HG02623 (cell line): ENCODE measurements at regions not wholly inside any gene's neighbourhood (a gene's known extent, or its start where the extent isn't known, plus 50 kb on each side); places are given as distances from the start of the nearest gene placed in this dataset.

ENCODE experiments used
- ATAC-seq: cut with Tn5 transposase; IDR thresholded peaks from one replicate; pipeline ENCODE4 v1.9.1; 2021; ENCODE audit warnings: moderate library complexity; ENCODE audit not compliant: unreplicated experiment

DNA sequence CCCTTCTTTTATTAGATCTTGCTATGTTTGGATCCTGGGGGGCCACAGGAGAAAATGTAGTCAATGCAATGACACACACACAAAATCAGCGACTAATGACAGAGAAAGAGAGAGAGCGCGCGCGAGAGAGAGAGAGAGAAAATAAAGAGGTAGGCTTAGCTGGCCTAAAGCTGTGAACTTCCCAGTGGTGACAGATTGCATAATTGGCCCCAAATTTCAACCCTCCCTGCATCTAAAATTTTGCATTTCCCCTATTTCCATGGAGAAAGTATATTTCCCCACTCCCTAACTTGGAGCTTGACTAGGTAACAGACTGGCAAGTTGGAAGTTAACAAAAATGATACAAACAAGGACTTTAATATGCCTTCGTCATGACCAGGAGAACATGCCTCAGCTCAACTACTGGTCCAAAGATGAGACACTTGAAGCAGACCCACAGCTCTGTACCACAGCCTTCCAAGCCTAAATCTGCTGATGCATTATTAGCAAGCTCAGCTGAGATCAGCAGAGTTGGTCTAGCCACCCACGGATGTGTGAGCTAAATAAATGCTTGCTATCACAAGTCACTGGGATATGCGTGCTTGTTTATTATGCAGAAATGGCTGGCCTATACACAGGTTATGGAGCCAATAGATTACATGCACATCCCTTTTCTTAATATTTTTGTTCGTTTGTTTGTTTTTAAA lies 118.1 kb upstream of the PRDM1 start:
- no peak for ATAC-seq

DNA sequence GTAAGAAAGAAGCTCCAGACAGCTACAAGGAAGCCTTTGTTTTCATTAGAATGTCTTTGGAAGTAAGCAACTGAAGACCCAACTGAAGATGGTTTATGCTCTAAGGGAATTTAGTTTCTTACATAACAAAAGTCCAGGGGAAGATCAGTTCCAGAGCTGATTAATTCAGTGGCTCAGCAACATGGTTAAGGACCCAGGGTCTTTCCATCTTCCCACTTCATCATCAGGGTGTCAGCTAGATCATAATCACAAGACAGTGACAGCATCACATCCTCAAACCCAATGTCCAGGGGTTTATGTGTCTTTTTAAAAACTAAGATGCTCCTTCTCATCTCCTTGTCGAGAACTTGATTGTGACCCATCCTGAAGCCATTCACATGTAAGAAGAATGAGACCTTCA lies 119.7 kb upstream of the PRDM1 start:
- ATAC-seq, result no peak

DNA sequence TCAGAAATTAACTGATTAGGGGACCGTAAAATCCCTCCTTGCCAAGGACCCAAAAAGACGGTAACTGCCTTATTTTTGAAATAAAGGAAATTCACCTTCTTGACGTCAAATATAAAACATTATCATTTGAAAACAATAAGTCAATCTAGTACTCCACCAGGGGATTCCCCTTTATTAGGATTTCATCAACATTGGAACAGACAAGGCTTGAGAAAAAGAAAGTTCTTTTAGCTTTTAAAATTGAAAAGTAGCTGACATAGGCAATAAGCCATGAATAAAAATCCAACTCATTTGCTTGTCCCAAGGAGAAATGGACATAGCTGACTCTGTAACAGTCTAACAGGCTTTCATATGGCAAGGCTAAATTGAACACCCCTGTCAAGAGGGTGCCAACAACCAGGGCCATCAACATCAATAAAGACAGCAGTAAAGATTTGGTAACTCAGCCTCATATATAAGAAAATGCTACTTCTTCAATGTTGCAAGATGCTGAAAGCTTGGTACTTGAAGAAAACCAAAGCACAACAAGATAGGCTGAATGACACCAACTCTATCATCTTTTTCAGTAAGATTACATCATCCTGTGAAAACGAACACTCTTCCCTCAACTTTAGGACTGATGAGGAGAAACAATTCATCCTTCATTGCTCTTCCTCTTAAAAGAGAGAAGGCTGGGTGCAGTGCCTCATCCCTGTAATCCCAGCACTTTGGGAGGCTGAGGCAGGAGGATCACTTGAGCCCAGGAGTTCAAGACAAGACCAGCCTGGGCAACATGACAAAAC lies 121.0 kb upstream of the PRDM1 start:
- no peak for ATAC-seq

DNA sequence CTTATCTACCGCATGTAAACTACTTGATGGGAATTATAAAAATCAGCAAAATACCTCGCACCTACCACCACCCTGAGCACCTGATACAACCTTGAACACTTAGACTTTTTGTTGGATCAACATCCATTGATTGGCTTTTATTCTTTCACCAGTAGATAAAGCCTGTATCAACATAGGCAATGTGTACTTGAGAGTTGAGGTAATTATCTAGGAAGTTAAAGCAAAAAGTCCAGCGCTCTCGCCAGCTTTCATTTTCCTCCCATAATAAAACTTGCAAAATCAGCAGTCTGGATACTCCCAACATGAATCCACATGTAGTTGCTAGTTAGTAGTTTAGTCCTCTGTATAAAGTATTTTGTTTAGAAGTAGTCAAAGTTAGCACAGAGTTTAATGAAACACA lies 132.0 kb upstream of the PRDM1 start:
- ATAC-seq, result no peak

DNA sequence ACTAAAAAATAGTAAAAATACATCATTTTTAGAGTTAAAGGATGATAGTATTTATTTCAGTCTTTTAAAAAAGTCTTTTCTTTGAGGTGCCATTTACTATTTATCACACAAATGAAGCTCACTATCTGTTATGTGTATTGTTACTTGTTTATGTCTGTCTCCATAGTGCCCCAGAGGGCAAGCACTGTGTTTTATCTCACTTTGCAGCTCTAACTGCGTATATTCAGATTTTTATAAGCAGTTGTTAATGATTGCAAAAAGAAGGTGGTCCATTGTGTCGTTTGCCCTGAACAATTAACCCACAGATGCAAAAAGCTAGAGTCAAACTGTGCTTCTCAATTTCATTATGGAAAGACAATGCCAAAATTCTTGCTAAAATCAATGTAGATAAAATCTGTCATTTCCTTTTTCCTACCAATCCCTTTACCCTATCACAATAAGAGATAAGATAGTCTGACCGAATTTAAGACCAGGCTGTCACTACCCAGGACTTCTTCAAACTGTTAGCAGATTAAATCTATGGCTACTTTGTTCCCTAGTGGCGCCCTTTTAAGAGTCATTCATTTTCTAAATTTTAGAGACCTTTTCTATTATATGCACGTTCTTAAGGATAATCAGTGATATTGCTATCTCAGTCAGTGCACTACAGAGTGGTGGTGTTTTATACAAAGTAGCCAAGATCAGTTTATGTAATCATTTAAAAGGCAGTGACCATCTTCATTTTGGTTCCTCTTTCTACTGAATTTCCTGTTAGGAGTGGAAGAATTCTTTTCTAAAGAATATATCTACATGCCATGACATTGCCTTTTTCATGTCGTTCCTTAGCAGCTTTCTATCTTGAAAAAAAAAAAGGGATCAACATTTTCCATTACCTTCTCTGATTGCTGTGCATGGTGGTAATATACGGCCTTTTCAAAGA lies 133.1 kb upstream of the PRDM1 start:
- ATAC-seq, result no peak

DNA sequence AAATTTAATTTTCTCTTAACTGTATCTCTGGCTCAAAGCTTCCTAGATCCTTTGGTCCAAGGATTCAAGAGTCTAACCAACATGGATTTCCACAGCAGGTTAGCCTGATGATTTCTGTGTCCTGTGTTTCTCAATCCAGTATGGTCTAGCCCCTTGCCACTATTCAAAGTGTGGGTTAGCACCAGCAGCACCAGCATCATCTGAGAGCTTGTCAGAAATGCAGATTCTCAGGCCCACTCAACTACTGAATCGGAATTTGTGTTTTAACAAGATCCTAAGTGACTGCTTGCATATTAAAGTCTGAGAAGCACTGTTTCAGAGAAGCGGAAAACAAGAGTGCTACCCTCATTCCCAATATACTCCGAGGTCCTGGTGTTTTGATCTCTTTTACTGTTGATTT lies 133.8 kb upstream of the PRDM1 start:
- ATAC-seq, result no peak

DNA sequence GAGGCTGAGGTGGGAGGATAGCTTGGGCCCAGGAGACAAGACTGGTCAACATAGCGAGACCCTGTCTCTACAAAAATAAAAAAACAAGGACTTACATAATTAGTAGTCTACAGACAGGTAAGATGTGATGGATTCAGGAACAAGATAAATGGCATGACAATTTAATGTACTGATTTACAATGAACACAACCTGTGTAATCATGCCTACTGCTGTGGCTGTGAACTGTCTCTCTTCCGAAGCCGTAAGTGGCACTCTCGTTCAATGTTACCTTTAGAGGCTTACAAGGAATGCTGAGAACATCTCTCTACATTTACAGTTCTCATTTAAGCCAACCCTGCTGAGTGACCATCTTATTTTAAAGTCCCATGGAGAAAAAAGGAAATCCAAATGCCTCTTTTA lies 134.8 kb upstream of the PRDM1 start:
- no peak for ATAC-seq

DNA sequence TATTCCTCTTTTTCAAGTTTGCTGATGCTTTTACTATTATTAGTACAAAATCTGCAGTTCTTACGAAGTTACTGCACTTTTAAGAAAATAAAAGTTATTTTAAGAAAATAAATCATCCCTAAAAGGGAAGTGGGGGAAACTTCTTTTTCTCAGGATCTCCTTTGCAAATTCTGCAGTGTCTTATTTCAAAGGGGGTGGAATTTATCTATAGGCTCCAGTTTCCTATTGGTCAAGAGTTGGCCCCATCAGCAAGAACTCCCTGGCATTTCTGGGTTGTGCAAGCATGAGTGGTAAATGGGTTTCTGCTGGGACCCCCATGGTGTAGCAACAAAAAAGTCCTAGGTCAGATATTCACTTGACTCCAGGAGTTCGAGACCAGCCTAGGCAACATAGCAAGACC lies 136.3 kb upstream of the PRDM1 start:
- ATAC-seq, result no peak

DNA sequence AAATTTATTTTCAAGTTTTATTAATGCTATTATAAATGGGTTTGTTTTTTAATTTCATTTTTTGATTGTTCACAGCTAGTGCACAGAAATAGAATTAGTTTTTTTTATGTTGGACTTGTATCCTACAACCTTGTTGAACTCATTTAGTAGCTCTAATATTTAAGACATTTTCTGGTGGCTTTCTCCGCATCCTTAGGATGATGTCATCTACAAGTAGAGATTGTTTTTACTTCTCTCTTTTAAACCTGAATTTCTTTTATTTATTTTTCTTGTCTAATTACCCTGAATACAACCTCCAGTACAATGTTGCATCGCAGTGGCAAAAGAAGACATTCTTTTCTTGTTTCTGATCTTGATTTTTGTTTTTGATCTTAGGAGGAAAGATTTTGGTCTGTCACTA lies 142.6 kb upstream of the PRDM1 start:
- ATAC-seq, result no peak

DNA sequence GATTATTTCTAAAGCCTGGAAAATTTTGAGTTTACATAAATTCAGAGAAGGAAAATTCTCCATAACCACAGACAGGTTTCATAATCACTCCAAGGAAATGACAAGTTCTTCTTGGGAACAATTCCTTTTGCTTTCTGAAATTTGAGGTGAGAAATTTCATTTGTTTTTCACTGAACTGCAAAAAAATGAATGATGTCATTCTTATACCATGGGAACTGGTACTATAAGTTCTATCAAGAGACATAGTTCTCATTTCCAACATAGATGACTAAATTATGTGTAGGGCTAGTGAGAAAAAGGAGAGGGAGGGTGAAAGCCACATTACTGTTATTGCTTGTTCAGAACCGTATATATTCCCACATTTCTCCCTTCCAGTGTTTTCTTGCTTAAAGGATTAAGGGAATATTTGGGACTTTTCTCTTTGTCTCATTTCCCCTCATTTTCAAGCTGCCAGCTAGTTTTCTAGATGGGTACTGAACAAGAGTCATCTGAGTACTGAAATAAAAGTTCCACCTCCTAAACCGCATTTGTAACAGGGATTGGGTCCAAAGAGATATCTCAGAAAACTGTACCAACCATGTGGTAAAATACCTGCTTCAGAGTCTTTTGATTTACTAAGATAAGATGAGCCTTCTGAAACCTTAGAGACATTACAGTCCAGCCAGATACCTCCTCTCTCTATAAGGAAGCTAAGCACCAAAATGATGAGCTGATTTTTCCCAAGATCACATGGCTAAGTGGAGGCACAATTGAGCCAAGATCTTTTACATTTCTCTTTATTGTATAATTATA lies 144.3 kb upstream of the PRDM1 start:
- no peak for ATAC-seq

DNA sequence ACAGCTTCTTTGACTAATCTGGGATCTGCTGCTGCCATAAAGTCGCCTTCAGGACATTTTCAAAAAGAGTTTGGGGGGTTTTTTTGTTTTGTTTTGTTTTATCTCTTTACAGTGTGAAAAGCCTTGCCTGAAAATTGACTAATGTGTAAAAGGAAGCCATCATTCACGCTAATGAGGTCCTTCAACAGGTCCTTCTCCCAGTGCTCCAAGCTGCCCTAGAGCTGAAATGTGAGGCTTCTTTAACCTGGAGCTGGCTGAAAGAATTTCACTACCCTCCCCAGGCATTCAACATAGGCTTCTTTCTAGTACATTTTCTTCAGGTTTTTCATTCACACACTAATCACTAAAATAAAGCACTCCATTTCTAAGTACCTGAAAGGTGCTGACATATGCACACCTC lies 145.1 kb upstream of the PRDM1 start:
- no peak for ATAC-seq

DNA sequence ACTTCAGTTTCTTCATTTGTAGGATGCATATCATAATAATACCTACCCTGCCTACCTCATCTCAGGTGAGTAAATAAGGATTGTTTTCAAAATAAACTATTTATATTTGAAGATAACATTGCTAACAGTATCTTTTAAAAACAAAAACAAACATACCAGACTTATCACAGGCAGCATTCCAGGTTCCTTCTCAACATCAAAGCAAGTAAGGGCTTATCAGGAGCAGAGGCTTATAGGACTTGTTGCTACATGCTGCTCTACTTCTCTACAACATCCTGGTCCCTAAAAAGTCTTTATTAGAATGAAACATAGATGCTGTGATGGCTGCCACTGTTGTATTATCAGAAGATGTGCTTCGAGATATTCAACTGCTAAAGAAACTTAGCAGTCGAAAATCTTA lies 149.2 kb upstream of the PRDM1 start:
- no peak for ATAC-seq

DNA sequence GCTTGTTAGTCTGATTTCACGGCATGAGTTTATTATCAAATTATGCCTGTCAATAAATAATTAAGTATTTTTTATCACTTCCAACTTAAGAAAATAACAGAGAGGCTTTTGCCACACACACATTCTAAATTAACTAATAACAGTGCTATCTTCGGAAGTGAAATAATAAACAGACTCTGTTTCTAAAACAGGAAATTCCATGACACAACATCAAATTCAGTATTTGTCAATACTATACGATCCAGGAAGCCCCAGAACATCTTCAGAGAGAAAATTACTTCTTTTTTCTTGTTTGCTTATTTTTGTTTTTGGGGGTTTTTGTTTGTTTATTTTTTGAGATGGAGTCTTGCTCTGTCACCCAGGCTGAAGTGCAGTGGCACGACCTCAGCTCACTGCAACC lies 150.7 kb upstream of the PRDM1 start:
- ATAC-seq, result no peak

DNA sequence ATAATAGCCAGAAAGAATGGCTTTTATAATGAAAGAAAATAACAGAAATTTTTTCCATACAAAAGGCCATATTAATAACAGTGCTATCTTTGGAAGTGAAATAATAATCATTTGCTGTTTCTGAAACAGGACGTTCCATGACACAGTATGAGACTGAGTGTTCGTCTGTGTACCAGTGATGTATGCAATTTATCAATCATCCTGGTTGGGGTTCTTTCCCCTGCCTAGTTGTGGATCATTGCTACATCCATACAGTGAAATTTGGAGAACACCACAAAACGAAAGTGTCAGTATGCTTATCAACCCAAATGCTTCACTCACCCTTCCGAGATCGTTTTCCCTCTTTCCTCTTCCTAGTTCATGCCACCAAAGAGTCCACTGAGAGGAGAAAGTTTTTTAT lies 151.4 kb upstream of the PRDM1 start:
- ATAC-seq, result no peak

DNA sequence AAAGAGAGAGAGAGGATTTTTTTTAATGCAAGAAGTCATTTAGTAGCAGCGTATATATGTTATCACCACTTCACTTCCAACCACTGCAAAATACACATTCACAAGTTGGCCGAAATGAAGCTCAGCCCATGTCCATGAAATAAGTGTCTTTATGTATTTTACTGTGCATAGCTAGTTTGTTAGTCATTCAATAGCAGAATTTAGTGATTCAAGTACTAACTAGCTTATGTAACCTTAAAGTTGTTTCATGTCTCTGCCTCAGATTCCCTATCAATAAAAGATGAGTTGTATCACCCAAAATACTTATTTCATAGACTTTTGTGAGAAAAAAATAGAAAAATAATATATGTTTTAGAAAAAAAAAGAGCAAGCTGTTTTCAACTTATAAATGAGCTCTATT lies 153.7 kb upstream of the PRDM1 start:
- ATAC-seq, result no peak

DNA sequence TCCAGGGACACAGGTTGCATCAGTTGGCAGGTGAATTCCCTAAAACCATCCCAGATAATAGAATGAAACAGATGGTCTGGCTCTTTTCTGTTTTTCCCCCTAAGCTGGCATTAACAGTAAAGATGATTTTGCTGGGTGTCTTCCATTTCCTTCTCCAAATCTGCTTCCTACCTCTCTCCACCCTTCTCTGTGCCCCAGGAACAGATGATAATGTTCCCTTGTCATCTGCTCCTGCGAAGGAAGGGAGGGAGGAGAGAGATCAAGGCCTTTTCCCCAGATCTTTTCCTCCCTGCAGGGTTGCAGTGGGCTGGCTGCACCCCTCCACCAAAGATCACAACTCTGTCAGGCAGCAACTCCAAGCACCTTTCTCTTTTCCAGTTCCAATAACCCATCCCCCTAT lies 156.5 kb upstream of the PRDM1 start:
- ATAC-seq, result no peak

DNA sequence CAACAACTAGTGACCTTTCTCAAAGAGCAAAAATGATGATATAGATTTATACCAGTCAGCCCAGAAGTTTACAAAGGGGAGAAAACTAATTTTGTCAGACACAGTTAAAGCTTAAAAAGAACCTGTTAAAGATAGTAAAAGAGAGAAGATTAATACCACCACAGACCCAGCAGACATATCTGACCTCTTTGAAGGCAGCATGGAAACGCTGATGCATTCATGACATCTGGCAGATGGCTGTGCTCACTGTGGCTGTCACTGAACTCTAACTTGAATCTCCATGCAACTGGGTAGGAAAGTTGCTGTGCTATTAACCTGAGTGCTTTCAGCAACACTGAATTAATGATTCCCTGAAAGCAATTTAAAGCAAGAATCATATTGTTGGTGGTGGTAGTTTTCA lies 159.8 kb upstream of the PRDM1 start:
- no peak for ATAC-seq

DNA sequence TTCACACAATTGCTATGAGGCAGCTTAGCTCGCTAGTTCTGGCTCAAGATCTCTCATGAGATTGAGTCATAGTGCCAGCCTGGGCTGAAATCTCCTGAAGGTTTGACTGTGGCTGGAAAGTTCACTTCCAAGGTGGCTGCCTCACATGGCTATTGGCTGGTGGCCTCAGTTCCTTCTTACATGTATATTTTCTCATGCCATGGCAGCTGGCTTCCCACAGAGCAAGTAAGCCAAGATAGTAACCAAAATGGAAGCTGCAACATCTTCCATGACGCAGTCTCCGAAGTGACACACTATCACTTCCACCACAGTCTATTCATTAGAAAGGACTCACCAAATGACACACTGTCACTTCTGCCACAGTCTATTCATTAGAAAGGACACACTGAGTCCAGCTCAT lies 160.4 kb upstream of the PRDM1 start:
- ATAC-seq, result no peak

DNA sequence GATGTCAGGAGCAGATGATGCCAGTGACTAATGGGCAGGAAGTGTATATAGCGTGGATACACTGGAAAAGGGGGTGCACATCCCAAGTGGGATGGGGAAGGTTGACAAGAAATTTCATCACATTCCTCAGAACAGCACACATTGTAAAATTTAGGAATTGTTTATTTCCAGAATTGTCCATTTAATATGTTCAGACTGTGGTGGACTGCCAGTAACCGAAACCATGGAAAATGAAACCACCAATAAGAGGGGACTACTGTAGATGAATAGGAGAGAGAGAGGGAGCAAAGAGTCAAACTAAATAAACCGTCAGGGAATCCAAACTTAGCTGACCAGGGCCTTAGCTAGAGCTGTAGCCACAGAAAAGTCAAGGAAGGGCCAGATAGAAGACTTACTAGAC lies 164.4 kb upstream of the PRDM1 start:
- ATAC-seq, result no peak

DNA sequence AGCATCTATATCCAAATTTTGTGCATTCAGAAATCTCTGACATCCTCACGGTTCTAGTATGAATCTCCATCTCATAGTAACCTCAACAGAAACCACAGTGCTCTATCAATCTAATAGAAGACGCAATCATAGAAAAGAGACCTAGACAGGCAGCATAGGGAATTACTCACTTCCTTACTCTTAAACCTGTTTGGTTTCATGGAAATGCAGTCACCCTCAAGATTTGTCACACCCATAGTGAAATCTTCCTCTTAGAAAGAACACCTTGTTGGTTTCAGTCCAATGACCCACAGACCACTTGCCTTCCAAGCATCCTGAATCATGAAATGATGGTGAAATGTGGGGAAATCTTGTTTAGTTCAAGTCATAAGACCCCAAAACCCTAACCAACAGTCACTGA lies 166.1 kb upstream of the PRDM1 start:
- ATAC-seq, result no peak
